GM23248 (cell line): ENCODE measurements at regions not wholly inside any gene's neighbourhood (a gene's known extent, or its start where the extent isn't known, plus 50 kb on each side); places are given as distances from the start of the nearest gene placed in this dataset.
"Not testable (repeated sequence)": the region's sequence is repeated elsewhere in the genome, so short reads cannot be mapped to it uniquely, and the experiment has no call there.

ENCODE experiments used
- DNase-seq: peaks from one replicate; pipeline ENCODE4 v3.0.0-alpha.2; 2015
- H2AFZ ChIP-seq: fragments of 200-600 bp; sonication (generic); 2 replicates; pipeline ENCODE4 v1.6.1; 2016; ENCODE audit warnings: antibody characterized with exemption
- H3F3A ChIP-seq: fragments of 200-600 bp; sonication (generic); 2 replicates; pipeline ENCODE4 v1.6.1; 2016; ENCODE audit warnings: mild to moderate bottlenecking, antibody characterized with exemption, mixed run types; ENCODE audit not compliant: insufficient read depth
- H3K27ac ChIP-seq: fragments of 200-600 bp; sonication (generic); 2 replicates; pipeline ENCODE4 v1.5.1; 2016; ENCODE audit warnings: mild to moderate bottlenecking
- H3K27me3 ChIP-seq: fragments of 200-600 bp; sonication (generic); replicated peaks from 2 replicates; pipeline ENCODE4 v1.6.1; 2016; ENCODE audit warnings: mild to moderate bottlenecking; ENCODE audit not compliant: insufficient read depth
- H3K36me3 ChIP-seq: fragments of 200-600 bp; sonication (generic); 2 replicates; pipeline ENCODE4 v1.6.1; 2016; ENCODE audit warnings: low read depth, mild to moderate bottlenecking
- H3K4me1 ChIP-seq: fragments of 200-600 bp; sonication (generic); 2 replicates; pipeline ENCODE4 v1.6.1; 2016; ENCODE audit warnings: mild to moderate bottlenecking; ENCODE audit not compliant: insufficient read depth
- H3K4me2 ChIP-seq: fragments of 200-600 bp; sonication (generic); one replicate; pipeline ENCODE4 v1.6.1; 2016; ENCODE audit warnings: mild to moderate bottlenecking; ENCODE audit not compliant: unreplicated experiment
- H3K4me3 ChIP-seq: fragments of 200-600 bp; sonication (generic); 2 replicates; pipeline ENCODE4 v1.5.1; 2016; ENCODE audit warnings: mild to moderate bottlenecking
- H3K79me2 ChIP-seq: fragments of 200-600 bp; sonication (generic); 2 replicates; pipeline ENCODE4 v1.6.1; 2016; ENCODE audit warnings: mild to moderate bottlenecking; ENCODE audit not compliant: insufficient read depth
- H3K9ac ChIP-seq: fragments of 200-600 bp; sonication (generic); 2 replicates; pipeline ENCODE4 v1.6.1; 2016; ENCODE audit warnings: mild to moderate bottlenecking
- H3K9me2 ChIP-seq: fragments of 200-600 bp; sonication (generic); 2 replicates; pipeline ENCODE4 v1.6.1; 2016; ENCODE audit warnings: mixed run types, mild to moderate bottlenecking, moderate library complexity; ENCODE audit not compliant: insufficient read depth
- H3K9me3 ChIP-seq: fragments of 200-600 bp; sonication (generic); one replicate; pipeline ENCODE4 v1.6.1; 2017; ENCODE audit warnings: low read depth
- H4K20me1 ChIP-seq: fragments of 200-600 bp; sonication (generic); 2 replicates; pipeline ENCODE4 v1.6.0; 2016; ENCODE audit not compliant: insufficient read depth
- EZH2 ChIP-seq: fragments of 200-600 bp; sonication (generic); IDR thresholded peaks from 2 replicates; pipeline ENCODE4 v1.6.1; 2018; ENCODE audit warnings: antibody characterized with exemption, mild to moderate bottlenecking; ENCODE audit not compliant: insufficient read depth, poor library complexity, severe bottlenecking
- EZH2phosphoT487 ChIP-seq: fragments of 200-600 bp; sonication (generic); IDR thresholded peaks from 2 replicates; pipeline ENCODE4 v1.6.1; 2018; ENCODE audit warnings: antibody characterized with exemption, moderate library complexity, mild to moderate bottlenecking, low read depth; ENCODE audit not compliant: insufficient read depth
- WGBS, 2 experiments: methylation state at CpG; one replicate each; pipeline ENCODE4 v1.1.6; 2015 to 2017; ENCODE audit warnings: low lambda C conversion rate in 2 of 2, low coverage in 1 of 2; ENCODE audit errors: missing lambda C conversion rate in 2 of 2; 5-methylcytosine and 5-hydroxymethylcytosine counted together
- in situ Hi-C: fragments of 300-500 bp; cut with MboI; formaldehyde crosslinking; loops from 2 replicates; pipeline ENCODE4 v1.15.0; 2020

DNA sequence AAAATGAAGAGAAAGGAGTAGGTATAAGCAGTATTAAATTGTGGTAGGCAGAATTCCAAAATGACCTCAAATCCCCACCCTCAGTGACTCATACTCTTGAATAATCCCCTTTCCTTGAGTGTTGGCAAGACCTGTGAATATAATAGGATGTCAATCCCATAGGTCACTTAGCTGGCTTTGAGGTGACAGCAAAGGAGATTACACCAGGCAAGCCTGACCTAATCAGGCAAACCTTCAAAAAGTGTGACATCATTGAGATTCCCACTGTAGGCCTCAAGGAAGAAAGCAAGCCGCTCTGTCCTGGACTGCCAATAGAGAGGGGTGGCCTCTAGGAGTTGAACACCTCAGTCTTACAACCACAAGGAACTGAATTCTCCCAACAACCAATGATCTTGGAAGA, 535.2 kb downstream of the RBFOX1 start:
- Histone ChIP-seq H3K27ac (no peak overlapping the region), H3F3A (no peaks in the 10 kb centered on the region), H2AFZ (no peak overlapping the region), H3K4me3 (no peak overlapping the region), H4K20me1 (no peaks in the 10 kb centered on the region), H3K79me2 (no peaks in the 10 kb centered on the region), H3K36me3 (no peaks in the 10 kb centered on the region), H3K4me2 (no peak overlapping the region), H3K4me1 (no peaks in the 10 kb centered on the region), H3K27me3 (no peaks in the 10 kb centered on the region), H3K9me2 (no peaks in the 10 kb centered on the region), H3K9ac (no peak overlapping the region), H3K9me3 (no peaks in the 10 kb centered on the region)
- in situ Hi-C loops: no loop called here
- TF ChIP-seq EZH2: no peak
- no peak for TF ChIP-seq EZH2phosphoT487
- WGBS, 2 experiments: 6 to 7% methylated on average over 1 of the region's 1 CpG
- no peak for DNase-seq

DNA sequence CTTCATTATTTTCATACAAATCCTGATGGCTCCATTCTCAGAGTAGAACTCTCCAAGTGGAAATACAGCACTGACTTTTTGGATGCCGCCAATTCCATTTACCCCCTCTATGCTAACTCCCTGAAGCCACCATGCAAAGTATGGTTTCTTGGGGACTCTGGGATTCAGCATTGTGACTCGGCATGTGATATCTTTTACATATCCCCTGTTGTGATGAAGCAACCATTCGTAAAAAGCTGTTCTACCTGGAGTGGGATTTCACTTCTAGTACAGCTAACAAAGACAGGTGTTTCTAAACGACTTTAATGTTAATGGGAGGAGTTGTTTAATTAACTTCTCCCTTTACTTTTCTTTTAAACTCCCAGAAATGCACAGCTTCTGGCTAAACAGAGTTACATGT, 533.5 kb downstream of the RBFOX1 start:
- WGBS, 2 experiments: 3 to 11% methylated on average over 4 of the region's 4 CpGs
- in situ Hi-C loops: no loop called here
- Histone ChIP-seq H3K9me2 (no peaks in the 10 kb centered on the region), H3K4me3 (no peak overlapping the region), H3F3A (no peaks in the 10 kb centered on the region), H3K9ac (no peak overlapping the region), H3K4me1 (no peaks in the 10 kb centered on the region), H3K79me2 (no peaks in the 10 kb centered on the region), H2AFZ (no peak overlapping the region), H3K36me3 (no peaks in the 10 kb centered on the region), H3K27ac (no peak overlapping the region), H3K4me2 (no peak overlapping the region), H4K20me1 (no peaks in the 10 kb centered on the region), H3K9me3 (no peaks in the 10 kb centered on the region), H3K27me3 (no peaks in the 10 kb centered on the region)
- DNase-seq: no peak
- TF ChIP-seq EZH2 (no peak), EZH2phosphoT487 (no peak)

DNA sequence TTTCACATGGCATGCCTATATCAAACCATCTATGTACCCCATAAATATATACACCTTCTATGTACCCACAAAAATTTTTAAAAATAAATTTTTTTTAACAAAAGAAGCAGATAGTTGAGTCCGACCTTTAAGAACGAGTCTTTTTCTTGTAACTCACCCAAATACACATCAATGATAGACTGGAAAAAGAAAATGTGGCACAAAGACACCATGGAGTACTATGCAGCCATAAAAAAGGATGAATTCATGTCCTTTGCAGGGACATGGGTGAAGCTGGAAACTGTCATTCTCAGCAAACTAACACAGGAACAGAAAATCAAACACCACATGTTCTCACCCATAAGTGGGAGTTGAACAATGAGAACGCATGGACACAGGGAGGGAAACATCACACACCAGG, 532.7 kb downstream of the RBFOX1 start:
- H3K9me2 ChIP-seq, H3K4me2 ChIP-seq, H3K4me3 ChIP-seq, H4K20me1 ChIP-seq, DNase-seq, H3K79me2 ChIP-seq, H2AFZ ChIP-seq, H3K9ac ChIP-seq, in situ Hi-C loops, H3F3A ChIP-seq, H3K4me1 ChIP-seq, H3K36me3 ChIP-seq, H3K27ac ChIP-seq, H3K9me3 ChIP-seq, H3K27me3 ChIP-seq: not testable (repeated sequence)
- 25 to 26% methylated on average over 3 of the region's 3 CpGs for WGBS, 2 experiments

DNA sequence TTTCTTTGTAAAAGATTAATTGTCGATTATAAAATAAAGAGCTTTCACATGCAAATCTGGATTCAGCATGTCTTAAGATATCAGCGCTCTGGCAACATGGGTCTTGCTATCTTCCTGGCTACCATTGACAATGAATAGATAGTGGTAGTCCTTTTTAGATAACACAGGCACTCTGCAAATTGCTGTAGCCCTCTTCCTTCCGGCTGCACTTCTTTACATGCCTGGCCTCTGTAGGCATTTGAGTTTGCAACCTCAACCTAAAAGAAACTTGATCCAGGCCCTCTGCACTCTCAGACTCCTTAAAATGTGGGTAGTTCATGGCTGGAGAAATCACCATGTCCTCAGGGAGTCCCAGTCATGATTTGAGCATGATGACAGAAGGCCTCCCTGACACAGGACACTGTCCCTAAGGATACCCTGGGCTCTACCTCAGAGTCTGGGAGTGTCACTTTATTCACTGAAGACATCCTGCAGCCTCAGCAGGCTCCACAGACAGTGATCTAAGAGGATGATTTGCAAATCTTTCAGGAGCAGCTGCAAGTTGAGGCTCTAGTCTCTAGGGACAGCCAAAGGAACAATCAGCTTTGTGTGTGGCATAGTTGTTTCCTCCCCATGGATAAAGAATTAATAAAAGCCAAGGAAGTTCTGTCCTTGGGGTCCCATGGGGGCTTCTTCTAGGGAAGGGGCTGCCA, 529.4 kb downstream of the RBFOX1 start:
- no peak overlapping the region for H3K9ac ChIP-seq
- in situ Hi-C loops: no loop called here
- WGBS, 2 experiments: 10 to 16% methylated on average over 3 of the region's 3 CpGs
- no peaks in the 10 kb centered on the region for H3K9me3 ChIP-seq
- H3K4me1 ChIP-seq: no peaks in the 10 kb centered on the region
- no peaks in the 10 kb centered on the region for H3K79me2 ChIP-seq
- H3K9me2 ChIP-seq: no peaks in the 10 kb centered on the region
- H3K4me3 ChIP-seq: no peak overlapping the region
- no peak overlapping the region for H2AFZ ChIP-seq
- DNase-seq: no peak
- no peak overlapping the region for H3K4me2 ChIP-seq
- H4K20me1 ChIP-seq: no peaks in the 10 kb centered on the region
- H3F3A ChIP-seq: no peaks in the 10 kb centered on the region
- no peaks in the 10 kb centered on the region for H3K27me3 ChIP-seq
- no peaks in the 10 kb centered on the region for H3K36me3 ChIP-seq
- no peak for TF ChIP-seq EZH2phosphoT487
- no peak for TF ChIP-seq EZH2
- H3K27ac ChIP-seq: no peak overlapping the region

DNA sequence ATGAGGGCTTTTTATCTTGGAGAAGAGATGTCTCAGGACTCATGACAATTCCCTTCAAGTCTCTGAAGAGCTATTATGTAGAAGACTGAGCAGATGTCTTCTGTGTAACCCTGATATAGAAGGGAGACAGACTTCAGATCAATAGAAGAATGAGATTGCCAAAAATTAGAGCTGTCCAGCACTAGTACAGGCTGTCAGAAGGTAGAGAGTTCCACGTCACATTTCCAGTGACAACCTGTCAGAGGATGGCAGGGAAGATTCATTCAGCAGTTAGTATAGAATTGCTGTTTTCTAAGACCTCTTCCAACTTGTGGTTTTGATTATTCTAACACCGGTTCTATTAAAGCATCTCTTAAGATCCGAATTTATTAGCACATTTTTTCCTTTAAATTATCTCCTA, 520.6 kb downstream of the RBFOX1 start:
- Histone ChIP-seq H3K79me2 (no peaks in the 10 kb centered on the region), H3K4me2 (no peak overlapping the region), H3K27ac (no peak overlapping the region), H3K9me2 (no peaks in the 10 kb centered on the region), H2AFZ (no peak overlapping the region), H3K4me1 (no peaks in the 10 kb centered on the region), H3K9ac (no peak overlapping the region), H4K20me1 (no peaks in the 10 kb centered on the region), H3K27me3 (no peaks in the 10 kb centered on the region), H3F3A (no peaks in the 10 kb centered on the region), H3K9me3 (no peaks in the 10 kb centered on the region), H3K36me3 (no peaks in the 10 kb centered on the region), H3K4me3 (no peak overlapping the region)
- TF ChIP-seq EZH2phosphoT487: no peak
- no peak for TF ChIP-seq EZH2
- in situ Hi-C loops: no loop called here
- no peak for DNase-seq
- WGBS, 2 experiments: 5 to 10% methylated on average over 3 of the region's 3 CpGs
